Stimulated activated CD4-positive, alpha-beta T cell treated with anti-CD3 and anti-CD28 coated beads, Interleukin-15, amount 100 ng/mL, for 24 hours (primary cell): ENCODE measurements at regions not wholly inside any gene's neighbourhood (a gene's known extent, or its start where the extent isn't known, plus 50 kb on each side); places are given as distances from the start of the nearest gene placed in this dataset.
"Not testable (repeated sequence)": the region's sequence is repeated elsewhere in the genome, so short reads cannot be mapped to it uniquely, and the experiment has no call there.

Experiments
- DNase-seq: peaks from one replicate; pipeline ENCODE4 v3.0.0-alpha.2; 2020

DNA sequence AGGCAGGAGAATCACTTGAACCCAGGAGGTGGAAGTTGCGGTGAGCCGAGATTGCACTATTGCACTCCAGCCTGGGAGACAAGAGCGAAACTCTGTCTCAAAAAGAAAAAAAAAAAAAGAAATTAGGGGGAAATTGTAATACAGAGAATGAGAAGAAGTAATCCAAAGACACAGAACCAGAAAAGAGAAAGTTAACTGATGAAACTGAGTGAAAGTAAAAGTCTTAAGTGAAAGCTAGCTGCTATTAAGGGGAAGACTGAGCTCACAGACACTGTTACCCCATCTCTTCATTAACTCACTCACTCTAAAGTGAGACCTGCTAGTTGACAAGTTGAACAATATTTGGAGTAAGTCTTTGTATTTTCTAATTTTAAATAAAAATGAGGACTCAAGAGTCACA, 763.0 kb upstream of the PCDH10 start:
- no peak for DNase-seq

DNA sequence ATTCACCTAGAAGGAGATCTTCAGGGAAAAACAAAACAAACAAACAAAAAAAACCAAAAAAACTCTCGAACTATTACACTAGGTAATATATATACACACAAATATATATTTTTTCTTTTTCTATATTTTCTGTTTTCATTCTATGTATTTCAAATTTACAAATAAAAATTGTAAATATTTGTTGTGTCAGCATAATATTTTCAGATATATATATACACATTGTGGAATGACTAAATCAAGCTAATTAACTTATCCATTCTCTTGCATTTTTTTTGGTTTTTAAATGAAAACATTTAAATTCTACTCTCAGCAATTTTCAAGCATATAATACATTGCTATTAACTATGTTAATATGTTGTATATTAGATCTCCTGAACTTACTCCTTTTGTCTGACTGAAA, 762.0 kb upstream of the PCDH10 start:
- DNase-seq = no peak

GRCh38 chr4:132395561-132395960, 753.5 kb upstream of the PCDH10 start:
- no peak for DNase-seq

DNA sequence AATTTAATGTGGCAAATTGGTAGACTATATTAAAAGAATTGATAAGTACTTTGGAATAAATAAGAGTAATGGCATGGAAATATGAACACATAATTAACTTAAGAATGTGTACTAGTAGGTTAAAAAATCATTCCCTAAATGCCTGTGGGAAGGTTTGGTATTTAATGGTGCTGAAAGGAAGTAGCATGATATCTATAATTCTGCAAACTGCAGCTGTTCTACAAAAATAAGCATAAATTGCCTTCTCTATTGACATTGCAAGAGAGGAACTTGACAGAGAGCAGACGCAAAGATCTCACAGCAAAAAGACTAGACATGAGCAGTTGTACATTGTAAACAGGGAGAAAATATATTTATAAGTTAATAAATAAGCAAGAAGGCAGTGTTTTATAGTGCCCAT, 752.5 kb upstream of the PCDH10 start:
- no peak for DNase-seq

- no peak for DNase-seq
These were observed 731.9 kb upstream of the PCDH10 start for GRCh38 chr4:132417220-132417619.

GRCh38 chr4:132427125-132427524, 722.0 kb upstream of the PCDH10 start:
- no peak for DNase-seq

DNA sequence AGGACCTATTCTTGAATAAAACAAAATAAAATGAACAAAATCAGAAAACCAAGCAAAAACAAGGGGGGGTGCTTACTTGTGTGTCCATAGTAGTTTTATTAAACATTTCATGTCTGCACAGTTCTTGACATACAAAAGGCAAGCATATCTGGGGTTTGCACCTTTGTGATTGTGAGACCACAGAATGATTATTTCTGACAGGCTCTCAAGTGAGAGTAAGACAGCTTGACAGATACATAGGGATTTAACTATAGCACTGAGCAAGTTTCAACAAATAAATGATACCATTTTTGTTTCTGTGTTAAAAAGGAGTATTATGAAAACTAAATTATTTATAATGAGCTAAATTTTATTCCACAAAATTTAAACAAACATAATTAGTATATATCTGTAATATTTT, 712.0 kb upstream of the PCDH10 start:
- DNase-seq = no peak

- DNase-seq = no peak
These were observed 703.7 kb upstream of the PCDH10 start for GRCh38 chr4:132445386-132445785.

DNA sequence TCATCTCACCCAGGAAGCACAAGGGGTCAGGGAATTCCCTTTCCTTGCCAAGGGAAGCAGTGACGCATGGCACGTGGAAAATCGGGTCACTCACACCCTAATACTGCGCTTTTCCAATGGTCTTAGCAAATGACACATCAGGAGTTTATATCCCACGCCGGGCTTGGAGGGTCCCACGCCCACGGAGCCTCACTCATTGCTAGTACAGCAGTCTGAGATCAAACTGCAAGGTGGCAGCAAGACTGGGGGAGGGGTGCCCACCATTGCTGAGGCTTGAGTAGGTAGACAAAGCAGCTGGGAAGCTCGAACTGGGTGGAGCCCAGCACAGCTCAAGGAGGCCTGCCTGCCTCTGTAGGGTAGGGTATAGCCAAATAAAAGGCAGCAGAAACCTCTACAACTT, 691.1 kb upstream of the PCDH10 start:
- not testable (repeated sequence) for DNase-seq

DNA sequence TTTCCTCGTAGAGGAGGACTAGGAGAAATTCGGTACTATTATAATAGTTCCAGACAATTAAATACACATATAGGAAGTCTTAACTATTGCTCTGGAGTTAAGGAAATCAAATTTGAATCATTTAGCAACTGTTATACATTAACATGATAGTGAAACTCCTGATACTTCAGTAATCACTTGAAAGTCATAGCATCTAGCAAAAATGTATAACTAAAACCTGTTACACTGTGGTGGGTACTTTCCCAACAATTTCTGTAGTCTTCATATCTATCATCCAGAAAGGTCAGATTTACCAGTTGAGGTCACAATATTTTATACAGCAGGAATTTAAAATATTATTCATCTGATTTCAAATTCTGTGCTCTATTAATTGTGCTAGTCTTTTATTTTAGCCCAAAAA, 669.6 kb upstream of the PCDH10 start:
- DNase-seq = no peak

DNA sequence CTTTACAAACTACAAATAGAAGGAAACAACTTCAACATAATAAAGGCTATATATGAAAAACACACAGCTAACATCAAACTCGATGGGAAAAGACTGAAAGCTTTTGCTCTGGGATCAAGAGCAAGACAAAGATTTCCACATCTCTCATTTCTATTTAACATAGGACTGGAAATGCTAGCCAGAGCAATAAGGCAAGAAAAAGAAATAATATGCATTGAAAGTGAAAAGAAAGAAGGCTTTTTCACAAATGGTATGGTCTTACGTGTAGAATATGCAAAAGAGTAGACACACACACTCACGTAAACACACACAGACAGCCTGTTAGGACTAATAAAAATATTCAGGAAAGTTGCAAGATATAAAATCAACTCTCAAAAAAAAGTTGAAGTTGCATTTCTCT, 660.5 kb upstream of the PCDH10 start:
- no peak for DNase-seq

DNA sequence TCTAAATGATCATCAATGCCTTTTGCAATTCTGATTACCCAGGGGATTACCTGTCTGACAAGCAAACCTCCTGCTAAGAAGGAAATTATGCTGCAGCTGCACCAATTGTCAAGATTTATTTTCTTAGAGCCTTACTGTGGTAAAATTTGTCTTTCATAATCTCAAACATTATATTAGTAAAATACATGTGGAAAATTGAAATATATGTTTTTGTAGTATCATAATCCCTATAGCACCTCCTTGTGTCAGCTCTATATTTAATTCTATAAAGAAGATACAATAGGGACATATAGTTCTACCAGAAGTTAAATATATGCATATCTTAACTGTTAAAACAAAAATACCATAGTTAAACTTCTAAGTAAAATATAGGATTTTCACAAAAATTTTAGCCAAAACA, 655.6 kb upstream of the PCDH10 start:
- DNase-seq = no peak

DNA sequence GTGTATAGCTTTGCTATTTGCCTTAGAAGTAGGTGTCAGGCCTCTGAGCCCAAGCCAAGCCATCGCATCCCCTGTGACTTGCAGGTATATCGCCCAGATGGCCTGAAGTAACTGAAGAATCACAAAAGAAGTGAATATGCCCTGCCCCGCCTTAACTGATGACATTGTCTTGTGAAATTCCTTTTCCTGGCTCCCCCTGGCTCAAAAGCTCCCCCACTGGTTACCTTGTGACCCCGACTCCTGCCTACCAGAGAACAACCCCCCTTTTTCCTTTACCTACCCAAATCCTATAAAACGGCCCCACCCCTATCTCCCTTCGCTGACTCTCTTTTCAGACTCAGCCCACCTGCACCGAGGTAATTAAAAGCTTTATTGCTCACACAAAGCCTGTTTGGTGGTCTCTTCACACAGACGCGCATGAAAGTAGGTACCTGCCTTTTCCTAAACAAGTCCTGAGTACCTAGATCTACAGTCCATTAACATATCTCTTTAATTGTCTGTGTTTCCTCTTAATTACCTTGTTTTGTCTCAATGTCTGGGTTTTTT, 653.8 kb upstream of the PCDH10 start:
- not testable (repeated sequence) for DNase-seq

- no peak for DNase-seq
These were observed 650.9 kb upstream of the PCDH10 start for GRCh38 chr4:132498215-132498614.

GRCh38 chr4:132502096-132502552, 647.0 kb upstream of the PCDH10 start:
- no peak for DNase-seq

- DNase-seq = no peak
These were observed 644.7 kb upstream of the PCDH10 start for GRCh38 chr4:132504438-132504837.

- no peak for DNase-seq
These were observed 642.5 kb upstream of the PCDH10 start for GRCh38 chr4:132506568-132506967.

DNA sequence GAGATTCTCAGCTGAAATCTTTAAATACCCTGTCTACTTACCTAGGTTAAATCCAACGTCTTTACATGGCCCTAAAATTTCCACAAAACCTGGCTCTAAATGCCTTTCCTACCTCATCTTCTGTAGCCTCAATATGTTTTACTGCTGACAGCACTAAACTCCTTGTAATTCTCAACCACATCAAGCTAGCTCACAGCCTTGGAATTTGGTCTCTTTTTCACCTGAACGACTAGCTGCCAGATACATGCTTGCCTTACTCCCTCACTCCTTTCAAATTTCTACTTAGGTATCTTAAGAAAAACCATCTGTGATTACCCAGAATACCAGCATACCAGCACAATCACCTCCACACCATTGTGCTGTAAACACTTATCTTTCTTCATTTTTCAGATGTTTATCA, 635.6 kb upstream of the PCDH10 start:
- no peak for DNase-seq

- DNase-seq = no peak
These were observed 622.4 kb upstream of the PCDH10 start for GRCh38 chr4:132526652-132527051.

- DNase-seq = no peak
These were observed 621.3 kb upstream of the PCDH10 start for GRCh38 chr4:132527817-132528216.

DNA sequence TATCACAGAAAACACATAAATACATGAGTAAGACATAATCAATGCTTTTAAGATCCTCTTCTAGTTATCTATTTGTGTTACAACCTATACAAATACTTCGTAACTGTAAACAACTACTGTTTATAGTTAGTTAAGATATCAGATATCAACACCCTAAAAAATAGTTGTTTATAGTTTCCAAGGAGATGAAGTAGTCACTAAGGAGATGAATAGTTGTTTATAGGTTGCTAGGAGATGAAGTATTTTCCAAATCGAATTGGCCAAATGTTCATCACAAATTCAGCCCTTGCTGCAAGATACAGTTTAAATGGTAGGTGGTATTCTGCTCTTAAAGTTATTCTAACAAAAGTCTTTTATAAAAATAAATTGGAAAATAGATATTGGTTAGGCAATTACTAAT, 618.2 kb upstream of the PCDH10 start:
- no peak for DNase-seq

DNA sequence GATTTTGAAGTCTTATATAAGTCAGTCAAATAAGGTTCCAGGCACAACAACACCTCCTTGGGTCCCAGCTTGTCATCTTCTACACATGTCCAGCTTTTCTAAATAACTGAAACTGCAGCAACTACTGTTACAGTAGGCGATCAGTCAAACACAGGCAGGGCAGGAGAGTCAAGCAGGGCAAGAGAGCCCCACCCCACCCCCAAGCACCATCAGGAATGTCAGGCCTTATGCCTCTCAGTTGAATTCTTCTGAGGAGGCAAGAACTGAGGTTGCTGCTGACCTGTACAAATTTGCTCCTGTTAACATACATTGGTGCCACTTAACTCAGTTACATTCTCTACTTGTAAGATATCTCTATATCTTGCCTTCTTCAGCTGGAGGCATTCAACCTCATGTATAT, 608.8 kb upstream of the PCDH10 start:
- DNase-seq = no peak

- DNase-seq = no peak
These were observed 608.3 kb upstream of the PCDH10 start for GRCh38 chr4:132540797-132541196.

DNA sequence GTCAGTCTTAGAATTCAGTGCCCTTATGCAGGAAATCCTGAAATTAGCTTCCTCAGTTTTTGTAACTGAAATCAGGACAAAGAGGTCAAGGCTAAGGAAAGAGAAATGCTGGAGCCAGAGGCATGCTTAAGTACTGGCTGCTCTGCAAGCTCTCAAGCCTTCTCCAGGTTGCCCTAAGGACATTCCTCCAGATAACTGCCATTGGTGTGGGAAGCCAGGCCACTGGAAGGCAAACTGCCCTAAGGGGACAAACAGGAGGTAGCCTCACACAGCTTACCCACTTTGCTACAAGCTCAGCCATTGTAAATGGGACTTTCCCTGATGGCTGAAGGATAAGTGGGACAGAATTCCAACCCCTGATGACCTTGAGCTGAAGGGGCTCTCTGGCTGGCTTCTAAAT, 606.9 kb upstream of the PCDH10 start:
- DNase-seq = no peak

DNA sequence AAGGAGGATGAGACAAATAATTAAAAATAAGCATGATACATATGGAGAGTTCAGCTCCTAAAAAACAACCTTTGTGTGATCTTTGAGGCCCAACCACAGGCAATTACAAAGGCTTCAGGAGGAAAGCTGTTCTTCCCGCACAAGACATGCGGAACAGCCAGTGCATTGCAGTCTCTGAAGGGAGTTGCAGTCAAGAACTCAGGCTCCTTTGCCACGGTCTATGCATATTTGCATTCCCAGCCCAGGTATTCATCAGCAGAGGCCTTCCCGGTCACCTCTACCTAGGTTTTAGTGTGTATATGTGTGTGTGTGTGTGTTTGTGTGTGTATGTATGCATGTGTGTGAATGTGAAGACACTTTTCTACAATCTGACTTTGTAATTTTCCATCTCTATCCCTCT, 600.6 kb upstream of the PCDH10 start:
- DNase-seq = no peak

DNA sequence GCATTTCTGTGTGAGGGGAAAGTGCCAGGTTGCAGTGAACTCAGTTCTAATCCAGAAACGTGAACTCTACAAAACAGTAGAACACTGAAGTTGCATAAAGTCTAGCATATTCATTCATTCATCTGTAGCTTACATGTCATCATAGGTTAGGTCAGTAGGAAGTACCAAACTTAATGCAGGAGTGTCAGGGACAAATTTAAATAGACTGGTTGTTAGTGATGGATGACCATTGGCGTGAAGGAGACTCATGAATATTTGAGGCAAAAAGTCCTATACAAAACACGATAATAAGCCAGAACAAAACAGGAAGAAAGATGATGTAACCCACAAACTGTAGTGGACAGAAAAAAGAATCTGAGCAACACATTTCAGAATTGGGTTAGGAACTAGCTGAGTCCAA, 592.8 kb upstream of the PCDH10 start:
- no peak for DNase-seq
